ENCODE measurements at regions not wholly inside any gene's neighbourhood (a gene's known extent, or its start where the extent isn't known, plus 50 kb on each side); places are given as distances from the start of the nearest gene placed in this dataset.

- TF ChIP-seq CTCF (IDR thresholded peaks at IDR 0.05; ENCODE audit: insufficient read depth, low read length, poor library complexity, severe bottlenecking) = no peak
- no peak for TF ChIP-seq EZH2phosphoT487 (conservative IDR thresholded peaks at IDR 0.05; ENCODE audit: low read length)
Measured at GRCh38 chr2:58919316-58919715, 678.2 kb upstream of the FANCL start.
